MM.1S (cell line): ENCODE measurements at regions not wholly inside any gene's neighbourhood (a gene's known extent, or its start where the extent isn't known, plus 50 kb on each side); places are given as distances from the start of the nearest gene placed in this dataset.

ENCODE experiments used
- DNase-seq: peaks from one replicate; pipeline ENCODE4 v3.0.0-alpha.2; 2015
- H2AFZ ChIP-seq: fragments of 300-600 bp; sonication (generic); 2 replicates; pipeline ENCODE4 v1.6.0; 2016; ENCODE audit warnings: antibody characterized with exemption, low read length
- H3F3A ChIP-seq: fragments of 300-600 bp; sonication (generic); 2 replicates; pipeline ENCODE4 v1.6.1; 2016; ENCODE audit warnings: mild to moderate bottlenecking, antibody characterized with exemption, low read length, moderate library complexity, mixed read lengths; ENCODE audit not compliant: insufficient read depth
- H3K27ac ChIP-seq: fragments of 300-600 bp; sonication (generic); 2 replicates; pipeline ENCODE4 v1.5.1; 2016; ENCODE audit warnings: mild to moderate bottlenecking, low read length
- H3K27me3 ChIP-seq: fragments of 300-600 bp; sonication (generic); replicated peaks from 2 replicates; pipeline ENCODE4 v1.6.0; 2016; ENCODE audit warnings: low read length; ENCODE audit not compliant: insufficient read depth
- H3K36me3 ChIP-seq: fragments of 300-600 bp; sonication (generic); replicated peaks from 2 replicates; pipeline ENCODE4 v1.6.1; 2016; ENCODE audit warnings: mild to moderate bottlenecking, low read length, mixed read lengths; ENCODE audit not compliant: insufficient read depth
- H3K4me1 ChIP-seq: fragments of 300-600 bp; sonication (generic); 2 replicates; pipeline ENCODE4 v1.6.1; 2016; ENCODE audit warnings: low read length, mixed read lengths
- H3K4me2 ChIP-seq: fragments of 300-600 bp; sonication (generic); 2 replicates; pipeline ENCODE4 v1.6.0; 2016; ENCODE audit warnings: low read depth, low read length
- H3K4me3 ChIP-seq: fragments of 300-600 bp; sonication (generic); 2 replicates; pipeline ENCODE4 v1.5.1; 2016; ENCODE audit warnings: low read length, mixed read lengths
- H3K79me2 ChIP-seq: fragments of 300-600 bp; sonication (generic); 2 replicates; pipeline ENCODE4 v1.6.1; 2016; ENCODE audit warnings: mixed run types, low read length, mixed read lengths
- H3K9ac ChIP-seq: fragments of 300-600 bp; sonication (generic); 2 replicates; pipeline ENCODE4 v1.6.1; 2016; ENCODE audit warnings: low read length, mixed read lengths
- H3K9me2 ChIP-seq: fragments of 300-600 bp; sonication (generic); replicated peaks from 2 replicates; pipeline ENCODE4 v1.6.1; 2016; ENCODE audit warnings: mild to moderate bottlenecking, low read length, mixed read lengths; ENCODE audit not compliant: insufficient read depth
- H3K9me3 ChIP-seq: fragments of 300-600 bp; sonication (generic); replicated peaks from 2 replicates; pipeline ENCODE4 v1.6.1; 2016; ENCODE audit warnings: mild to moderate bottlenecking, low read length, mixed read lengths; ENCODE audit not compliant: insufficient read depth
- H4K20me1 ChIP-seq: fragments of 300-600 bp; sonication (generic); 2 replicates; pipeline ENCODE4 v1.6.1; 2016; ENCODE audit warnings: mild to moderate bottlenecking, low read length, moderate library complexity, mixed read lengths; ENCODE audit not compliant: insufficient read depth
- CTCF ChIP-seq: fragments of 300-600 bp; sonication (generic); IDR thresholded peaks from 2 replicates; pipeline ENCODE4 v1.5.1; 2016; ENCODE audit warnings: antibody characterized with exemption, low read length, mixed read lengths
- EZH2 ChIP-seq: fragments of 300-600 bp; sonication (generic); optimal IDR thresholded peaks from 2 replicates; pipeline ENCODE3; 2017; ENCODE audit warnings: low read depth, mild to moderate bottlenecking, antibody characterized with exemption, low read length, mixed read lengths
- EZH2phosphoT487 ChIP-seq: fragments of 300-600 bp; sonication (generic); IDR thresholded peaks from 2 replicates; pipeline ENCODE4 v1.6.1; 2018; ENCODE audit warnings: antibody characterized with exemption, low read length

GRCh38 chr20:22369100-22369499 is 215.3 kb downstream of the FOXA2 start:
- TF ChIP-seq EZH2 (no peak), EZH2phosphoT487 (no peak), CTCF (no peak)
- peaks cover 11% of the 10 kb centered on the region; the same call in 1 of the 2 replicates for H3F3A ChIP-seq
- H3K4me2 ChIP-seq = no peak overlapping the region
- H3K9me3 ChIP-seq = no peaks in the 10 kb centered on the region
- H3K27ac ChIP-seq = no peak overlapping the region
- peaks cover 6% of the 10 kb centered on the region for H3K4me1 ChIP-seq
- no peaks in the 10 kb centered on the region for H3K9me2 ChIP-seq
- no peak overlapping the region for H2AFZ ChIP-seq
- no peaks in the 10 kb centered on the region for H4K20me1 ChIP-seq
- no peak for DNase-seq
- H3K36me3 ChIP-seq = no peaks in the 10 kb centered on the region
- no peak overlapping the region for H3K4me3 ChIP-seq
- H3K79me2 ChIP-seq = no peaks in the 10 kb centered on the region
- 0 out of 2 replicates have a peak, but pooled peaks cover 3% of the 10 kb centered on the region for H3K27me3 ChIP-seq
- H3K9ac ChIP-seq = no peak overlapping the region

- no peaks in the 10 kb centered on the region for H4K20me1 ChIP-seq
- no peak for TF ChIP-seq EZH2phosphoT487
- no peak for TF ChIP-seq EZH2
- no peak for TF ChIP-seq CTCF
- no peaks in the 10 kb centered on the region for H3K36me3 ChIP-seq
- no peak for DNase-seq
- no peaks in the 10 kb centered on the region for H3K9me2 ChIP-seq
- no peak overlapping the region for H3K4me2 ChIP-seq
- peaks cover 11% of the 10 kb centered on the region; the same call in 1 of the 2 replicates for H3F3A ChIP-seq
- no peak overlapping the region for H3K4me3 ChIP-seq
- H3K79me2 ChIP-seq = no peaks in the 10 kb centered on the region
- H2AFZ ChIP-seq = no peak overlapping the region
- peaks cover 6% of the 10 kb centered on the region for H3K4me1 ChIP-seq
- H3K27ac ChIP-seq = no peak overlapping the region
- 0 out of 2 replicates have a peak, but pooled peaks cover 3% of the 10 kb centered on the region for H3K27me3 ChIP-seq
- no peaks in the 10 kb centered on the region for H3K9me3 ChIP-seq
- H3K9ac ChIP-seq = no peak overlapping the region
Observed at GRCh38 chr20:22368235-22368634, 216.1 kb downstream of the FOXA2 start.

- Histone ChIP-seq H3F3A (peaks cover 5% of the 10 kb centered on the region; the same call in 1 of the 2 replicates), H3K9me3 (no peaks in the 10 kb centered on the region)
- no peak for DNase-seq
Observed at GRCh38 chr20:22366631-22367030, 217.7 kb downstream of the FOXA2 start.

More at GRCh38 chr20:22366631-22367030, 217.7 kb downstream of the FOXA2 start:
- TF ChIP-seq CTCF (no peak), EZH2phosphoT487 (no peak), EZH2 (no peak)
- Histone ChIP-seq H3K4me3 (no peak overlapping the region), H3K36me3 (no peaks in the 10 kb centered on the region), H3K4me1 (peaks cover 4% of the 10 kb centered on the region), H3K79me2 (no peaks in the 10 kb centered on the region), H3K27ac (no peak overlapping the region), H2AFZ (no peak overlapping the region), H3K27me3 (0 out of 2 replicates have a peak, but pooled peaks cover 3% of the 10 kb centered on the region), H3K4me2 (no peak overlapping the region), H4K20me1 (no peaks in the 10 kb centered on the region), H3K9me2 (no peaks in the 10 kb centered on the region), H3K9ac (no peak overlapping the region)
